CD4-positive, alpha-beta T cell (primary cell): ENCODE measurements at regions not wholly inside any gene's neighbourhood (a gene's known extent, or its start where the extent isn't known, plus 50 kb on each side); places are given as distances from the start of the nearest gene placed in this dataset.

Source experiments
- ATAC-seq: fragments of 200-7000 bp; cut with Tn5 transposase; one replicate; pipeline ENCODE4 v1.10.0; 2022; ENCODE audit warnings: mild to moderate bottlenecking; ENCODE audit not compliant: poor library complexity
- CTCF ChIA-PET: fragments of 350-600 bp; sonication (Branson Sonifier 250); formaldehyde crosslinking; loops from one replicate; lab custom pipeline; 2021; ENCODE audit warnings: antibody characterized with exemption, inconsistent platforms; lab: Charles Lee
- POLR2A ChIA-PET: fragments of 350-600 bp; sonication (Branson Sonifier 250); formaldehyde crosslinking; loops from one replicate; lab custom pipeline; 2021; ENCODE audit warnings: antibody characterized with exemption, inconsistent platforms; lab: Charles Lee
- DNase-seq, 14 experiments: peaks; one replicate each; pipeline ENCODE4 v3.0.0-alpha.2; 2013 to 2020; ENCODE audit warnings: mixed read lengths in 2 of 14
- H3K27ac ChIP-seq, 2 donors: one replicate each; pipeline versions ENCODE4 v1.5.1 to v1.7.0; 2013; ENCODE audit warnings: low read length in 2 of 2, low read depth in 1 of 2, mild to moderate bottlenecking in 1 of 2
- H3K27me3 ChIP-seq, 2 experiments: 1 replicate in 1 of 2; 2 replicates in 1 of 2; pipeline versions ENCODE4 v1.6.1 to v1.7.0; 2013; ENCODE audit warnings: low read length in 2 of 2, control low read depth in 1 of 2, mild to moderate bottlenecking in 1 of 2, moderate library complexity in 1 of 2; ENCODE audit not compliant: insufficient read depth in 2 of 2, control insufficient read depth in 1 of 2
- H3K36me3 ChIP-seq: one replicate; pipeline ENCODE4 v1.6.1; 2013; ENCODE audit warnings: low read length, control low read depth; ENCODE audit not compliant: insufficient read depth
- H3K4me1 ChIP-seq: one replicate; pipeline ENCODE4 v1.6.1; 2013; ENCODE audit warnings: low read length, control low read depth; ENCODE audit not compliant: insufficient read depth
- H3K4me3 ChIP-seq: one replicate; pipeline ENCODE4 v1.5.1; 2013; ENCODE audit warnings: mild to moderate bottlenecking, low read length, moderate library complexity
- H3K9me3 ChIP-seq, 2 experiments: 1 replicate in 1 of 2; 2 replicates in 1 of 2; pipeline versions ENCODE4 v1.6.1 to v1.7.0; 2013; ENCODE audit warnings: low read length in 2 of 2, mild to moderate bottlenecking in 2 of 2, control low read depth in 1 of 2, moderate library complexity in 1 of 2; ENCODE audit not compliant: control insufficient read depth in 1 of 2, insufficient read depth in 1 of 2
- H3K27ac Mint-ChIP-seq: one replicate; pipeline ENCODE4 v1.8.0; 2020; ENCODE audit warnings: mixed read lengths
- H3K27me3 Mint-ChIP-seq: one replicate; pipeline ENCODE4 v1.8.0; 2021; ENCODE audit warnings: mixed read lengths
- H3K36me3 Mint-ChIP-seq: one replicate; pipeline ENCODE4 v1.8.0; 2021; ENCODE audit warnings: low read depth, mixed read lengths
- H3K4me1 Mint-ChIP-seq: one replicate; pipeline ENCODE4 v1.8.0; 2021; ENCODE audit warnings: low read depth, mixed read lengths
- H3K4me3 Mint-ChIP-seq: one replicate; pipeline ENCODE4 v1.8.0; 2020; ENCODE audit warnings: mild to moderate bottlenecking, mixed read lengths
- H3K9me3 Mint-ChIP-seq: one replicate; pipeline ENCODE4 v1.8.0; 2020; ENCODE audit warnings: mixed read lengths
- CTCF ChIP-seq: fragments of 200-600 bp; IDR thresholded peaks from one replicate; pipeline ENCODE4 v1.8.0; 2022; ENCODE audit warnings: antibody characterized with exemption, mild to moderate bottlenecking
- intact Hi-C, 2 experiments: fragments of 100-400 bp; cut with DNase I in 1 of 2; cut with micrococcal nuclease in 1 of 2; formaldehyde crosslinking; loops; one replicate each; pipeline versions ENCODE4 v1.15.1 to v1.9.0; 2023 to 2025; cut with DNase I, micrococcal nuclease

GRCh38 chr9:29556317-29556716 lies 1983.0 kb upstream of the C9orf72 start:
- H3K27ac Mint-ChIP-seq: no peak overlapping the region
- Histone ChIP-seq H3K36me3 (no peaks in the 10 kb centered on the region), H3K4me1 (no peaks in the 10 kb centered on the region), H3K27me3 (no peaks in the 10 kb centered on the region), H3K27ac (no peak overlapping the region), H3K4me3 (no peak overlapping the region), H3K9me3 (no peaks in the 10 kb centered on the region)
- CTCF ChIA-PET: no interaction called here
- no peaks in the 10 kb centered on the region for H3K4me1 Mint-ChIP-seq
- TF ChIP-seq CTCF: no peak
- H3K36me3 Mint-ChIP-seq: no peaks in the 10 kb centered on the region
- intact Hi-C loops: no loop called here
- peaks cover 2% of the 10 kb centered on the region for H3K9me3 Mint-ChIP-seq
- no peaks in the 10 kb centered on the region for H3K27me3 Mint-ChIP-seq
- DNase-seq (no peak), ATAC-seq (no peak)
- no peak overlapping the region for H3K4me3 Mint-ChIP-seq
- POLR2A ChIA-PET: no interaction called here

GRCh38 chr9:29556746-29557145 lies 1983.5 kb upstream of the C9orf72 start:
- Histone ChIP-seq H3K27ac (no peak overlapping the region), H3K27me3 (no peaks in the 10 kb centered on the region), H3K9me3 (no peaks in the 10 kb centered on the region), H3K4me3 (no peak overlapping the region), H3K4me1 (no peaks in the 10 kb centered on the region), H3K36me3 (no peaks in the 10 kb centered on the region)
- Mint-ChIP-seq H3K9me3 (peaks cover 2% of the 10 kb centered on the region), H3K4me1 (no peaks in the 10 kb centered on the region), H3K27ac (no peak overlapping the region), H3K4me3 (no peak overlapping the region), H3K36me3 (no peaks in the 10 kb centered on the region), H3K27me3 (no peaks in the 10 kb centered on the region)
- POLR2A ChIA-PET: no interaction called here
- intact Hi-C loops: no loop called here
- no peak for ATAC-seq
- DNase-seq: no peak
- TF ChIP-seq CTCF: no peak
- CTCF ChIA-PET: no interaction called here

- Histone ChIP-seq H3K27me3 (no peaks in the 10 kb centered on the region), H3K4me1 (no peaks in the 10 kb centered on the region), H3K9me3 (peaks cover 0 to 3% of the 10 kb centered on the region in 2 experiments), H3K4me3 (no peak overlapping the region), H3K36me3 (no peaks in the 10 kb centered on the region), H3K27ac (no peak overlapping the region)
- H3K4me1 Mint-ChIP-seq: no peaks in the 10 kb centered on the region
- ChIA-PET POLR2A (no interaction called here), CTCF (no interaction called here)
- intact Hi-C loops: no loop called here
- peaks cover 2% of the 10 kb centered on the region for H3K9me3 Mint-ChIP-seq
- DNase-seq (no peak), ATAC-seq (no peak)
- no peak overlapping the region for H3K27ac Mint-ChIP-seq
- no peaks in the 10 kb centered on the region for H3K36me3 Mint-ChIP-seq
- H3K4me3 Mint-ChIP-seq: no peak overlapping the region
- no peaks in the 10 kb centered on the region for H3K27me3 Mint-ChIP-seq
- no peak for TF ChIP-seq CTCF
These were observed 1991.3 kb upstream of the C9orf72 start for GRCh38 chr9:29564564-29564963.
